8988T (cell line): ENCODE measurements at regions not wholly inside any gene's neighbourhood (a gene's known extent, or its start where the extent isn't known, plus 50 kb on each side); places are given as distances from the start of the nearest gene placed in this dataset.

Experiments
- DNase-seq: peaks from one replicate; pipeline ENCODE4 v3.0.0; 2011

DNA sequence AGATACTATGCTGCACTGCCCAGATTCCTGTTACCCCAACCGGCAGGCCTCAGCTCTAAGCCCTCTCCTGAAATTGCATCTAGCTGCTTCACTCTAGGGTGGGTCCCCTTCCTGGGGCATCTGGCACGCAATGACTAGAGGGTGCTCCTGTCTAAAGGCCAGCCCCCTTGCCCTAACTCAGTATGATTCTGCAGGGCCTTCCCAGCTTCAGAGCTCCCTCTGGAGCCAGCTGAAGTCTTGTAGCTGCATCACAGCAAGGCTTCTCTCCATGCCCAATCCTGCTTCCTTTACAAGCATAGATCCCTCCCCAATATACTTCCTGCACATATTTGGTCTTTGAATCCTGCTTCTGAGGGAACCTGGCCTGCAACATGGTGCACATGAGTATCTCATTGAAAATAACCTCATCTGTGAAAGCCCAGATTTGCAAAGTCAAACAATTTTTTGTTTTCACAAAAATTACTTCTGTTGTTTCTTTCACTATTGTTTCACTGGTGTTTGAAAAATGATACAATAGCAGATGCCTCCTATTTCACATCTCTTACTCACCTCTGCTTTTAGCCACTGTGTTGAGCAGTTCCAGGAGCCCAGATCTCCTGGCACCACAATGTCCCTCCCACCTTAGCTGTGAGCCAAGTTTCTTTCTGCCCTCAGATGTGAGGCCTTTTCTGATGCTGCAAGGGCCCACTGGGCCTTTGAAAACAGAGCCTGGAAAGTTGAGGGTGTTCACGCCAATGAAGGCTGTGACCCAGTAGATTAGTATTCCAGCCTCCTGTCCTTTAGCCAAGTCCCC lies 169.5 kb upstream of the EGLN3 start:
- no peak for DNase-seq

DNA sequence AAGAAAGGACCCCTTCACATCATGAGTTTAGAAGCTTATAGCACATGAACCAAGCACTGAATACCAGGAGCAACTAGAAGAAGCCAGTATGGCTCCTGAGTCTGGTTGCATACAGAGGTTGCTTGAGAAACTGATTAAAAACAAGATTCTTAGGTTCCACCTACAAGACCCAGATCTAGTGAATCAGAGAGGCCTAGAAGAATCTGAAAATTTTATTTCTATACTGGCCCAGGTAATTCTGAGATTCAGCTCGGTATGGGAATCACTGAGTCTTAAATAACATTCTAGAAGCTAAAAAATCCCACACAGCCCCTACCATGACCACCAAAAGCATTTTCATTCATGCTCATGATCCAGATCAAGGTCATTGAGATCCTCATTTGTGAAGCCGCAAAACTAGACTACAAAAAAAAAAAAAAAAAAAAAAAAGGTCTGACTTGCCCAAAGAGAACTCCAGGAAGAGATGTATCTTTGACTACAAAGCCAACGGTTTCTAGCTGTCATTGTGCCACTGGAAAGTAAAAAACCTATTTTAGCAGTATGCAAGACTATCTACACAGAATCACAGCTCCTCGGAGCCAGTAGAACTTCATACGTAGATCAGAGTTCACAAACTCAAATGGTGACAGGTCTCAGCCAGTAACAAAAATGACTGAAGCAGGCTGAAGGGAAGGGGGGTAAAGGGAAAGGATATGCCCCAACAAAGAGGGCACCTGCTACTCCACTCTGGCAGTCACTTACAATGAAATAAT lies 168.4 kb upstream of the EGLN3 start:
- DNase-seq: no peak

DNA sequence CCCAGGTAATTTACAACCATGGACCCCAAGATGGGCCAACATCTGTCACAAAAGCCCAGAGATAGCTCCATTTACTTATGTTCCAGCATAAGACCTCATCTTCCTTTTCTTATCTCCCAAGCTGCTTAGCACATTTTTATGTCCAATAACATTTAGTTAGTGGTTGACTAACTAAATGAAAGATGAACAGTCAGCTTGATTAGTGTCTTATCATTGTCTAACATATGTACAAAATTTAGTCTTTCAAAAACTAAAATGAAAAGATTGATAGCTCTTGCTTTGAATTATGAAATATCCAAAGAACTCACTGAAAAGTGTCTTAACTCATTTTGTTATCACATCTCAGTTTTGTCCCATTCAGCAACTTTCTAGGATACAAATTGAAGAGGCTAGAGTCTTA lies 163.1 kb upstream of the EGLN3 start:
- no peak for DNase-seq

DNA sequence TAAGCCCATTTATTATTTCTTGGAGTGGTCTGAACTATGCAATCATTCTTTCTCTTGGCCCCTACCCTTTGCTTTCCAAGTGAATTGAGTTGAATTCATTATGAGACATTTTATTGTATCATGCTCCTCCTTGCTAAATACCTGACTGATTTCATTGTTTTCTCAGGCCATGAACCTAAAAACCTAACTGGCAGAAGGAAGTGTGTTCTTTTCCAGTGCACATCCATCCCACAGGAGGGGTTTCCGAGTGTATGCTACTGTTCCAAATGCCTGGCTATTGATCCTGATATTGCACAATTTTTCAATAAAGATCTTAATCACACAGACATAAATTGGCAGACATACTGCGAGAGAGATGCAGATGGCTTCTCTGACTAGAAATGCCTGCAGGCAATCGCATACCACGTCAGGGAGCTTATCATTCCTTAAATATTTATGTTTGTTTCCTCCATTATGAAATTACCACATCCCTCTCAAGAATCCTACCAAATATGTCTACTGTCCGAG lies 162.2 kb upstream of the EGLN3 start:
- no peak for DNase-seq

DNA sequence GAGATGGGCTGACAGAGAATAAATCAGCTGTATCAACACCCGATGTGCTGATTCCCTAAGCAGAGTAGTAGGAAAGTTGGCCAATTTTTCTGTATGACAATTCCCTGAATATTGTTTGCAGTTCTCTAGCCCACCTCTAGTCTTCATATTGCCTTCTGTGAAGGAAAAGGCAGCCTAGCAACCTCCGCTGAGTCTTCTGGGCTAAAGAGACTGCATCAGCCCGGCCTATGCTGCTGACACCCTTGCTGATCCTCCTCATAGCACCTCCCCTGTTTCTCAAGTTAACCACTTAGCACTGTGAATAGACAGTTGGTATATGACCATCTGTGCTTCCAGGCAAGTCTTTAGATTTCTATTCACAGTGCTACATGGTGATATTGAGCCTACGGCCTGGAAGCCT lies 161.1 kb upstream of the EGLN3 start:
- no peak for DNase-seq

DNA sequence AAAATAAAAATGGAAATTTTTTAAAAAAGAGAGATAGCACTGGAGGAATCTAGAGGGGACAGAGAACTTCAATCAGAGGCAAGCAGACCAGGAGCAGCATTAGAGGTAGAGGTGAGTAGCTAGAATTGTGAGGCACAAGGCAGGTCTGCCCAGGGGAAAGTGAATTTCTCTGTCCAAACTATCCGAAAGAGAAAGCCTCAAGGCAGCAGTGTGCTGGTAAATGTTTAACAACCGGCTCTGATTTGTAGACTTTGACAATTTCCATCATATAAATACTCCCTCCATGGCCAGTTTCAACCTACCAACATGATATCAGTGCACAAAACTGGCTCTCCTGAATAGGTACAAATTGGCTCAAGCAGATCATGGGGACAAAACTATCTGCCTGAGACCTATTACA lies 160.6 kb upstream of the EGLN3 start:
- no peak for DNase-seq

DNA sequence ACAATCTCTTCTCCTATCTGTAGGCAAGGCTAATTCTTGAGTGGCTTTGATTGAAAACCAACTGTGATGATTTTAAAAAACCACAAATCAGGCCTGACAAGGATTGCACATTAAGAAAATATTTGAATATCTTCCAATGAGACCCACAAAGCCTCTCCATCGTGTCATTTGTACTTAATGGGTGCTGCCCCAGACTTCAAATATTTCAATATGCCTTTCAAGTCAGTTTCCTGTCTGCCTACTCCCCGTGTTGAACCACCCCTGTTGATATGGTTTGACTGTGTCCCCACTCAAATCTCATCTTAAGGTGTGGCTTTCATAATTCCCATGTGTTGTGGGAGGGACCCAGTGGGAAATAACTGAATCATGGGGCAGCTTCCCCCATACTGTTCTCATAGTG lies 159.7 kb upstream of the EGLN3 start:
- no peak for DNase-seq

DNA sequence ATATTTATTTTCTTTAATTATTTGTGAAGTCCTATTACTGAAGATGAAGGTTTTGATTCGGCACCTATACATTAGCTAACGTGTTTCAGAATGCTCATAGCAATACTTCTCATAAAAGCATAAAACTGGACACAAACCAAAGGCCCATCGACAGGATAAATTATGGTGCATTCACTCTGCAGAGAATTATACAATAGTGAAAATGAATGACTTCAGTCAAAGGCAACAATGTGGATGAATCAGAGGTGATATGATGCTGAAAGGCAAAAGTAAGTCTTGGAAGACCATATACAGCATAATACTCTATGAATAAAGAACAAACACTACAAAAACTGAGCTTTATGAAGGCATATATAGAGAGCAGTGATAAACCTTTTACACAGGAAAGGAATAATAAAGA lies 156.6 kb upstream of the EGLN3 start:
- no peak for DNase-seq

DNA sequence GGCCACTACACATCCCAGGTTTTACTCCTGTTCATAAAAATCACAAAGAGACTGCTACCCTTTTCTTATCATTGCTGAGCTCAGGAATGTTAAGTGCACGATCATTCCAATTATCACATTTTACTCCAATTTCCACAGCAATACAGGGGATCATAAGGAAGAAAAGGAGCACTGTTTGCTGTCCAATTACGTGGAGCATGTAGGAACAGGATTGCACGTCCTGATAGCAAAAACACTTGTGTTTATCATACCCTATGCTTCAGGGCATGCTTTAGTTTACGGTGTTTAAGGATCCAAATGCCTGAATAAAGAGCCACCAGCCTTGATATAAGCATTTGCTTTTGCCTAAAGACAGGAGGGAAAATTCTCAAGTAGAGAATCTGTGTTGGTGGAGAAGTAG lies 155.4 kb upstream of the EGLN3 start:
- DNase-seq: no peak

DNA sequence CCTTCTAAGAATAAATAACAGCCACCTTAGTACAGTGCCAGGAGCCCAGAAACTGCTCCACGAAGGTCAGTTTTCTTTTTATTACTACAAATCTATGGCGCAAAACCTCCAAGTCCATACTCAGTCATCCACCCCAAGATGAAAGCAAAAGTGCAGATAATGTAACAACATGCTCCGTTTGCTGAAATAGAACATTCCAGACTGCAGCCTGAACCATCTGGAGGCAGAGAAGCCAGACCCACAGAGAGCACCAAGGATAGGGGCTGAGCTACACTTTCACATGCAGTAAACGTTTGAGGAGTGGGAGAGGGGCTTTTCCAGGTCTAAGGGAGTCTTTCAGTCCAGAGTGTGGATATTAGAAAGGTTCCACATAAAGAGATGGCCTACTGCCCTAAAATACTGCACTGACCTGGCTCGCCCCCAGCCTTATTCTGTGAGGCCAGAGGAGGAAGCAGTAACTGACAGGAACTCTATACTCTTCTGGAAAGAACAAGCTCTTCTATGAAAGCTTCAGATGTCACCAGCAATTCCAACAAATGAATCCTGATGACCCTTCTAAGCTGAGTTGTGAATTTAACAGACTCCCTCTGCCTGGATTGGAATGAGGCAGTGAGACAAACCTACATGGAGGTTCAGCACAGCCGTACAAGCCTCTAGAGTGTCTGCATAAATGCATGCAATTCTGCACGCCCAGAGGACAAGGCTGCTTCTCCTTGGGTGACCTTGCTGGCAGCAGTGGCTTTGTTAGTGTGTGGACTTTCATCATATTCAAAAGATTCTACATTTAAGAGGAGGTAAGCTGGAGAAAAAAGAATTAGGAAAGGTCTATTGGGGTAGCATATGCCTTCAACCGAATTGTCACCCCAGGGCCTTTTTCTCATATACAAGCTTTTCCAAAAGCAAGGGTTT lies 153.9 kb upstream of the EGLN3 start:
- no peak for DNase-seq

DNA sequence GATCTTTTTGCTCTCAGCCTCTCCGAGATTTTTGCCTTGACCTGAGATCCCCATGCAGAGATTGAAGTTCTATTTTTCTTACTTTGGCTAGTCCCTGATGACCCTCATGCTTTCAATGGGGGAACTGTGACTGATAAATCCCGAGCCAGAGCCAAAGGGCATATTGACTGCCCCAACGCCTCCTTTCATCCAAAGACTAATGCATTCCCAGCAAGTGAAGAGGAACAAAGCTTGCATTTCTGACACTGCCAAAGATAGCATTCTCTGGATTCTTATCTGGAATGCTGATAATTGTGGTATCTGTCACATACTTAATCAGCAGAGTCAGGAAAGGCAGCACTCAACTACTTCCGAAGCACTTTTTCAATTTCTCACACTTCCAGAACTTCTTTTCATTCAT lies 152.3 kb upstream of the EGLN3 start:
- no peak for DNase-seq

DNA sequence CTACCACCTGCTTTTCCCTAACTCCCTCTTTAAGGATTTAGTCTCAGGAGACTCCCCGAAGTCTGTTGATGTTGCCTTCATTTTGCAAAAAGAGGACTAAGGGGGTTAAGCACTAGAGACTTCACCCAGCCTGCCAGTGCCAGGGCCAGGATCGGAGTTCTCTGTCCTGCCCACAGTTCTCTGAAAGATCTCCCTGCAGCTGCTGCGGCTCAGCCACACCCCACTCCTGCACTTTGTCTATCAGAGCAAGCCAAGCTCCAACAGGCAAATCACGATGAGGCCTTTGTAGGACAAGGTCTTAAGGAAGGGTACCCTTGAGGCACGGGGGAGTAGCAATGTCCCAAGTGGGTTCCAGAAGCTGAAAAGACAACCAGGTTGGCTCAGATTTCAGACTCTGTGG lies 148.8 kb upstream of the EGLN3 start:
- DNase-seq: no peak

DNA sequence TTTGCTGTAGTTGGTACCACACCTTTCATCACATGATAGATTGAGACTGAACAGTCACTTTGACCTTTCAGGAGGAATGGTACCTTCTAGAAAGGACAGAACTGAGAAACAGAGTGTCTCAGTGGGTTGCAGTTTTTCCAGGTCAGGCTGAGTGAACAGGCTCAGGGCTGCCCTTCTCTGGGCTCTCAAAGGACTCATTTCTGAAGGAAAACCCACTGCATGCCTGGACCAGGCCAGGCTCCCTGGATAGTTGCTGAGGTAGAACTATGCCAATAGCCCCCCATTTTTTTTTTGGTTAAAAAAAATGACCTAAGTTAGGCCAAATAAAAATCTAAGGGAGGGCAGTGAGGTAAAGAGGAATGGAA lies 148.1 kb upstream of the EGLN3 start:
- no peak for DNase-seq

DNA sequence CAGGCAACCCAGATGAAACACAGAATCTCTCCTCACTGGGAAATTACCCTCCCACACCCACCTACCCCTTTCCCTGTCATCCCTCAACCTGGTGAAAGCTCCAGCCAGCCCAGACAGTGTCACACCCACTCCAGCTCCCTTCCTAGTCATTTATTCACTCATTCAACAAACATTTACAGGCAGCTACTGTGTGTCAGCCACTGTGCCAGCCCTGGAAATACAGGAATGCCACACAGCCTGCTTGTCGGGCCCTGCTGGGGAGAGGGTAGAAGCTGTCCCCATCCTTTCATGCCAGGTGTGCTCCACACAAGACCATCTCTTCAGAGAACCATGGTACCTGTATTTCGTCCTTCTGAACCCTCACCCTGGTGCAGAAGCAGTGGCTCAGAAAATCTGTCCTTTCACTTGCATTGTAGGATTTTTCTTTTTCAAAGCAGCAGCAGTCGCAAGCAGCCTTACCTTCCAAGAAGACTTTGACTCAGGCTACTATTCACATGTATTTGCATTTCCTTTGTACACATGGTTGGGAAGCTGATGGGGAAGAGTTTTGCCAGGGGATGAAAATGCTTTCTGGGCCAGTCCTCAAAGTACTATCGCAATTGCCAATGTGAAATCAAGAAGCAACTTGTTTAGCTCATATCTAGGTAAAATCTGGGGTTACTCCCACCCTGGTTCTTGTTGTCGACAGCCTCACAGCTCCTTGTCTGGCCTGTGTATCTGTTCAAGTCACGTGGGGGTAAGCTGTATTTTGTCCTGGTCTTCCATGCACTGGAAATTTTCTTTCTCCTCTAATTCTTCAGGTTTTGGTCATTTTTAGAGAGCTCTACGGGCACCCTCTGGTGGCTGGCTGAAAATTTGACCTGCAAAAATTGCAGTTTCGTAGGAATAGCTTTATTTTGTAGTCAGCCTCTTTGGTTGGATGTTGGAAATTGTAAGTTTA lies 147.4 kb upstream of the EGLN3 start:
- no peak for DNase-seq

DNA sequence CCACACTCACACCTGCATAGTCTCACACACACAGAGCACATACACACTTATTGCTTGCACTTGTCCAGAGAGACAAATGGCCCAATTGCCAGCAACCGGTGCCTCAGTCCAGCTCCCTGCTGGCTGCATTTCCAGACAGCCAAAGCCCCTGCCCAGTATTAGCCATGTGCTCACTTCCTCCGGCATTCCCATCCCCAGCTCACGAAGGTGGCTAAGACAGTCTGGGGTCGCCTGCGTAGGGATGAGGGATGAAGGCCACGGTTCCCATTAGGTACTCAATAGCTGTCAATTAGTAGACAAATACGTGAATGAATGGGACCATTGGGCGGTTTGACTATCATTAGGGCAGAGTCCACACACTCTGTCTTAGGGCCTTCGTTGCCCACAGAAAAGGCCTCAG lies 146.8 kb upstream of the EGLN3 start:
- DNase-seq: no peak

DNA sequence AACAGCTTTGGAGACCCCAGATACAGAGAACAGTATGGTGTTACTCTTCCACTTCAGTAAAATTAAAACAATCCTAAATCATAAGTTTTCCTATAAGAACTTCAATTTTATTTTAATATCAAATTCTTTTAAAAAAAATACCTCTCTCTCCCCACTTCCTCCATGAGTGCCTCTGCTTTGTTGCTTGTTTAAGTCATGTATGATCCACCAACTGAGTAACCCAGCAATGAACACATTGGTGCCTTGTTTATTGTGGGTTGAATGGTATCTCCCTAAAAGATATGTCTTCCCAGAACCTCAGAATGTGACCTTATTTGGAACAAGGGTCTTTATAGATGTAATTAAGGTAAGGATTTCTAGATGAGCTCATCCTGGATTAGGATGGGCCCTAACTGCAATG lies 143.5 kb upstream of the EGLN3 start:
- no peak for DNase-seq

DNA sequence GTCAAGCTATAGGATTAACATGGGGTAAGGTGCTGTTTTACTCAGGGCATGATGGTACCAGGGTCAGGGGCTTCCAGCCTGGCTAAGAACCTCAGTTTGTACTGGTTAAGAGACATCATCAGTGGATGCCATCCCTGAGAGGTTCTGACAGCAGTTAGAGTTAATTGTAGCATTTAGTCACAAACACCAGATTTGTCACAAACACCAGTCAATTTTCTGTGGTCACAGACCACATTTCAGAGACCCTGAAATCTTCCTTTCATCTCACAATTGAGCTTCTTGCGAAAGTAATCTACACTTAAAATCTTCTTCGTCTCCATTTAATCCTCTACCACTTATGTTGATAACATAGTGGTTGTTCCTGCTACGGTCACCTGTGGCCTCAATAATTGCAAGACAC lies 143.0 kb upstream of the EGLN3 start:
- no peak for DNase-seq

DNA sequence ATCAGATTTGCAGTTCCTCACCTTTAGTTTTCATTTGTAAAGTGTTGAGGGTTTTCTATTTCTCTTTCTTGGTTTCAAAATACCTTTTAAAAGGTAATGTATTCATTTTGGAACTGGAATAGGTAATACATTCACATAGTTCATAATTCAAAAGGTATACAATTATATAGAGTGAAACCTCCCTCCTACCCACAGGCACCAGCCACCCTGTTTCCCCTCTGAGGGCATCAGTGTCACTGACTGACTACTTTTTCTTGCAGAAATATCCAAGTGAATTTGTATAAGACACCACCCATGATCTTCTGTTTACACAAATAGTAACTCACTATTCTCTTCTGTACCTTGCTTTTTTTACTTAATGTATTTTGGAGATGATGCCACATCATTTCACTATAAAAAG lies 139.6 kb upstream of the EGLN3 start:
- DNase-seq: no peak

DNA sequence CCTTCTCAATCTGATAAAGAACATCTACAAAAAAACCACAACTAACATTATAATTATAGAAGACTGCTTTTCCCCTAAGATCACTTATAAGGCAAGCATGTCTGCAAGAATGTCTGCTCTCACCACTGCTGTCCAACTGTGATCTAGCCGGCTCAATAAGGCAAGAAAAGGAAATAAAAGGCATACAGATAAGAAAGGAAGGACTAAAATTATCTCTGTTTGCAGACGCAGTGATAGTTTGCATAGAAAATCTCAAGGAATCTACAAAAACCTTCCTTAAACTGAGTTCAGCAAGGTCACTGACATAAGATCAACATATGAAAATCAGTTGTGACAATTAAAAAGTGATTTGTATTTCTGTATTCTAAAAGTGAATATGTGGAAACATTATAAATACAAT lies 138.0 kb upstream of the EGLN3 start:
- DNase-seq: no peak

DNA sequence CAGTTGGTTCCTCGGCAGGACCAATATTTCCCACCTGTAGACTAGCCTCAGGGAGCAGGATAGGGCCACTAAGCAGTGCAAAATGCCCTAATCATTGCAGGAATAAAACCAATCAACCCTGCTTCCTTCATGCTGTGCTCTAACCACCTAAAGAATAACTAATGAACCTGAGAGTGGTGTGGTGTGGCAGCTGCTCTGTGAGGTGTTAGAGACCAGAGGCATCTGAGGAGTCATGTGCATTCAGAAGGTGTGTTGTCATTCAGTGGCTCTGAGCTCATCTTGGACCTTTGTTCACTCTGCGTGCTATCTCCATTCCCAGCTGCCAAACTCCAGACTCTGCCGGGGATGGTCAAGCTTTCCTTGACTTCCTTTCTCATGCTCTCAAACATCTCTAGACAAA lies 136.7 kb upstream of the EGLN3 start:
- DNase-seq: no peak

DNA sequence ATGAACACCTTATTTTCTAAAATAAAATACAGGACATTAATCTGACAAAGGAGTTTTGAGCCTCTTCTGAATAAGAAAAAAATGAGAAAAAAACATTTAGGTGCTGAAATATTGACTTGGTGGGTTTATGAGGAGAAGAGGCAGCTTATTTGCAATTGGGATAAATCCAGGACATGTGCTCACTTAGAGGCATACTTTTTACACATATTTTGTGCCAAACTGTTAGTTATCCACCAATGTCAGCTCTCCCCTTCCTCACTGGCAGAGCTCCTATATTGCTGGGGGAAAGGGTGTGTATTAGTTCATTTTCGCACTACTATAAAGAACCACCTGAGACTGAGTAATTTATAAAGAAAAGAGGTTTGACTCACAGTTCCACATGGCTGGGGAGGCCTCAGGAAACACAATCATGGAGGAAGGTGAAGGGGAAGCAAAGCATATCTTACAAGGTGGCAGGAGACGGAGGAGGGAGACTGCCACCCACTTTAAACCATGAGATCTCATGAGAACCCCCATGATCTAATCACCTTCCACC lies 135.4 kb upstream of the EGLN3 start:
- no peak for DNase-seq

DNA sequence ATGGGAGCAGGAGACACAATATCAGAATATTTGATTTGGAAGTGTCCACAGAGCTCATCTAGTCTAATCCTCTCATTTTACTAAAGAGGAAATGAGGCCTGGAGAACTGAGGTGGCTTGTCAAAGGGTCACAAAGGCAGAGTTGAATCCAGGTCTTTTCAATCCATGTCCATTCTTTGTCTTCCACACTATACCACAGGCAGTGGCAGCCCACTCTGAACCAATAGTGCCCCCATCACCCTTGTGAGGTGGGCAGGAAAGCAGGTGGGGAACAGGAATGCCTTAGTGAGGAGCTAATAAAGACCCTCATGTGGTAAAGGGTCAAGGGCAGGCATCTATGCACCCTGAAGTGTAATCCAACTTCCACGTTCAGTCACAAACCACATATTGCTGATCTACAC lies 134.8 kb upstream of the EGLN3 start:
- DNase-seq: no peak
